Suprapubic skin (tissue), 4 donors: ENCODE measurements at regions not wholly inside any gene's neighbourhood (a gene's known extent, or its start where the extent isn't known, plus 50 kb on each side); places are given as distances from the start of the nearest gene placed in this dataset.

Experiments
- CTCF ChIP-seq, 2 donors: fragments of 200-600 bp in 1 of 2; fragments of 450-650 bp in 1 of 2; sonication (generic) in 1 of 2; IDR thresholded peaks; one replicate each; pipeline ENCODE4 v1.5.1; 2016 to 2019; ENCODE audit warnings: antibody characterized with exemption in 2 of 2, mild to moderate bottlenecking in 1 of 2, moderate library complexity in 1 of 2
- POLR2A ChIP-seq, 2 donors: fragments of 450-650 bp; IDR thresholded peaks; one replicate each; pipeline ENCODE4 v1.6.1; 2017; ENCODE audit warnings: antibody characterized with exemption in 2 of 2, mild to moderate bottlenecking in 2 of 2, moderate library complexity in 2 of 2
- POLR2AphosphoS5 ChIP-seq, 3 donors: sonication (generic); formaldehyde crosslinking; IDR thresholded peaks; one replicate each; pipeline ENCODE4 v1.6.1; 2017; ENCODE audit warnings: antibody characterized with exemption in 3 of 3

GRCh38 chr2:168312036-168312822 is 64.8 kb upstream of the STK39 start:
- TF ChIP-seq POLR2A (IDR thresholded peaks at IDR 0.05) = no peak
- TF ChIP-seq CTCF (IDR thresholded peaks at IDR 0.05) = no peak
- TF ChIP-seq POLR2AphosphoS5 (IDR thresholded peaks at IDR 0.05) = no peak
